A673 (cell line): ENCODE measurements at regions not wholly inside any gene's neighbourhood (a gene's known extent, or its start where the extent isn't known, plus 50 kb on each side); places are given as distances from the start of the nearest gene placed in this dataset.

Experiments used
- CTCF ChIP-seq: fragments of 300-800, 200-600 bp; sonication (generic); conservative IDR thresholded peaks from 2 replicates; pipeline ENCODE4 v1.5.1; 2017; ENCODE audit warnings: low read depth, mild to moderate bottlenecking, antibody characterized with exemption, low read length, moderate library complexity, mixed read lengths
- EZH2 ChIP-seq: fragments of 200-600 bp; sonication (generic); IDR thresholded peaks from 2 replicates; pipeline ENCODE4 v1.6.1; 2017; ENCODE audit warnings: borderline replicate concordance, low read depth, mild to moderate bottlenecking, mixed read lengths, antibody characterized with exemption, low read length; ENCODE audit not compliant: poor library complexity, severe bottlenecking

GRCh38 chr6:153302133-153302532, 171.1 kb upstream of the RGS17 start:
- TF ChIP-seq CTCF (no peak), EZH2 (no peak)
